ES-I3 (cell line): ENCODE measurements at regions not wholly inside any gene's neighbourhood (a gene's known extent, or its start where the extent isn't known, plus 50 kb on each side); places are given as distances from the start of the nearest gene placed in this dataset.
"Not testable (repeated sequence)": the region's sequence is repeated elsewhere in the genome, so short reads cannot be mapped to it uniquely, and the experiment has no call there.

ENCODE experiments used
- H3K36me3 ChIP-seq: 2 replicates; pipeline ENCODE4 v1.6.1; 2013; ENCODE audit warnings: mild to moderate bottlenecking, low read length, control low read depth, moderate library complexity; ENCODE audit not compliant: insufficient read depth
- H3K4me1 ChIP-seq: 2 replicates; pipeline ENCODE4 v1.6.1; 2013; ENCODE audit warnings: mild to moderate bottlenecking, control low read depth, low read length; ENCODE audit not compliant: insufficient read depth
- H3K9ac ChIP-seq: 2 replicates; pipeline ENCODE4 v1.6.1; 2013; ENCODE audit warnings: low read depth, mild to moderate bottlenecking, low read length, moderate library complexity
- H3K9me3 ChIP-seq: 2 replicates; pipeline ENCODE4 v1.6.1; 2013; ENCODE audit warnings: mild to moderate bottlenecking, low read length, moderate library complexity; ENCODE audit not compliant: control insufficient read depth, insufficient read depth

DNA sequence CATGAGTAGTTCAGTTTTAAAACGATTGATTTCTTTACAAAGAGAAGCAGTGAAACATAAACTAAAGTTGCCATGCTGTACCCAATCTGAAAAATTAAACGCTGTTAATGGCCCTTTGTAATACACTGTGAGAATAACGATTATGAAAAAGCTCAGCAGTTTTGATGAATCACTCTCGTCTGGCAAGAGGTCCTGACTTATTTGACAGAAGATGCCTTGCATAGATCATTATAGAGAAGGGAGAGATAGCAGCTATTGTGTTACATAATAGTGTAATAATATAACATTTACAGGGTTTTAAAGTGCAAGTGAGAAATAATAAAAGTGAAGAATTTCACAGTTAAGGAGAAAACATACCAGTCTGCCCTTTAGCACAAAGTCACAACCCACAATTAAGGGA is 361.5 kb upstream of the CDH10 start:
- H3K9me3 ChIP-seq, result no peaks in the 10 kb centered on the region
- no peak overlapping the region for H3K9ac ChIP-seq
- H3K4me1 ChIP-seq, result no peaks in the 10 kb centered on the region
- H3K36me3 ChIP-seq, result no peaks in the 10 kb centered on the region

DNA sequence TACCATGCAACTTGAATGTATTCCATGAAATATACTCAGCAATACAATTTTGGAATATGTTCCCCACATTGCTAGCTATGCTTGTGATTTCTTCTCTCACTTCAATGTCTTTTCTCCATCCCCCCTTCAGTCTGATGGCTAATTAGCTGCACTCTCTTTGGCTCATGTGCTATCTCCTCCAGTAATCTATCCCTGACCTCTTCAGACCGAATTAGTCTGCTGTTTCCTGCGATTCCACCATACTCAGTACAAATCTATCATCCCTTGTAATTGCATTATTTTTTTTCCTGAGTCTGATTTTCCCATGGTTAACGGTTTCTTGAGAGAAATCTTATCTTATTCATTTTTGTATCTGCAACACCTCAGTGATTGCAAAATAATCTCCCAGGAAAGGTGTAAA is 360.7 kb upstream of the CDH10 start:
- no peak overlapping the region for H3K9ac ChIP-seq
- no peaks in the 10 kb centered on the region for H3K4me1 ChIP-seq
- H3K9me3 ChIP-seq, result no peaks in the 10 kb centered on the region
- H3K36me3 ChIP-seq, result no peaks in the 10 kb centered on the region

DNA sequence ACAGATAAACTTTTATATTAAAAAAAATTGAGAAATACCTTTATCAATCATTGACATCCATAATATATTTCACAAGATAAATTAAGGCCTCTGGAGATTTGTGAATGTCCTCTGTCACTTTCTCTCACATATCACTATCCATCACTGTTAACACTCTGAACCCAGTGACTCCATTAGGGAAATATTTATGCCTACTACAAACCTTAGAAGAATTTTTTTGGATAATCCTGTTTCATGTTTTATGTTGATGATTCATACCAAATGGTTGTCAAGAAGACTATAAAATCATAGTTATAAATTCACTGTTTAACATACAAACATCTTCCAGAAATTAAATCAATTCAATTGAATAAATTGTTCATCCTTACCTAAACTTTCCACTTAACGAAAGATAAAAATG is 357.6 kb upstream of the CDH10 start:
- no peaks in the 10 kb centered on the region for H3K36me3 ChIP-seq
- no peak overlapping the region for H3K9ac ChIP-seq
- H3K4me1 ChIP-seq, result no peaks in the 10 kb centered on the region
- H3K9me3 ChIP-seq, result no peaks in the 10 kb centered on the region

DNA sequence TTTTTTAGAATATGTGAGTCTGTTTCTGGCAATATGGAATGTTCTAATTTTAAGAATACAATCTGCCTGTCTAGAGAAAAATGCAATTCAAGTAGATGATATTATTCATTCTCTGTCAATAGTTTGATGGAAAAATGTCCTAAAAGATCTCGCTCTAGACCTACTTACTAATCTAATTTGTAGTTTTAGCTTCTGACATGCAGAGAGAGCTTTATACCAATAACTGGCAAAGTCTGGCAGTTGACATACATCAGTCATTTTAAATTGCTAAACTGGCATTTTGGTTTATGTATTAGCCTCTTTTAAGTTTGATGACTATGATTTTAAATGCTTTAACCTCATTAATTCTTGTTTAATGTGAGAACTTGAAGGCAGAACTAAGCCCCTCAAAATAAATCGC is 355.0 kb upstream of the CDH10 start:
- no peak overlapping the region for H3K9ac ChIP-seq
- no peaks in the 10 kb centered on the region for H3K9me3 ChIP-seq
- H3K4me1 ChIP-seq, result no peaks in the 10 kb centered on the region
- no peaks in the 10 kb centered on the region for H3K36me3 ChIP-seq

DNA sequence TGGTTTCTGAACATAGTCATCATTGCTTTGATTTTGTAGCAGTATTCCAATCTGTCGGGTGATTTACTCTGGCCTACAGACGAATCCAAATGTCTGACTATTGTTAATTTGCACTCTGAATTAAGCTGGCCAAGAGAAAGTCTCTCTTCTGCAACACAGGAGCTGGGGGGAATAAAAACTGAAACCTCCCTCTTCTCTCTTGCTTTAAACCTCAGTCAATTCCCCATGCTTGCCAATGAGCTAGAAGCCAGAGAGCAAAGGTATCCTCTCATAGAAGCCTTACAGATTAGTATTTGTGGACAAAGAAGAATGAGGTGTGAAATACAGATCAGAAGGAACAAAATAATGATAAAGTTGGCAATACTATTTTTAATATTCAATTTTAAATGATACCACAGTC is 353.9 kb upstream of the CDH10 start:
- no peak overlapping the region for H3K9ac ChIP-seq
- no peaks in the 10 kb centered on the region for H3K9me3 ChIP-seq
- H3K36me3 ChIP-seq, result no peaks in the 10 kb centered on the region
- no peaks in the 10 kb centered on the region for H3K4me1 ChIP-seq

DNA sequence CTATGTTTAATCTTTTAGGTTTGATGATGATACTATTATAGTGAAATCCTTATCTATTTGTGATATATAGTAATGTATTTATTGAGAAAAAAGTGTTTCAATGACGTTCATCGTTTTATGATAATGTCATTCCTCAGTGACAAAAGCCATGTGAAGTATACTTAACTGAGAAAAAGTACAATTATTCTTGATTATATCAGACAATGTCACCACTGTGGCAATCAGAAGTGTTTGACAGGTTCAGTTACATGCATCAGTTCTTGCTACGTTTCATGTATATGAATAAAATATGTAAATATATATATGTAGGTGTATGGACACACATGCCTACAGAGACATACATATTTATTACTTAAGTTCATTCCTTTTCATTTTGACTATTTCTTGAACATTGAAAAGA is 341.5 kb upstream of the CDH10 start:
- H3K4me1 ChIP-seq, result no peaks in the 10 kb centered on the region
- H3K9ac ChIP-seq, result no peak overlapping the region
- no peaks in the 10 kb centered on the region for H3K9me3 ChIP-seq
- no peaks in the 10 kb centered on the region for H3K36me3 ChIP-seq

DNA sequence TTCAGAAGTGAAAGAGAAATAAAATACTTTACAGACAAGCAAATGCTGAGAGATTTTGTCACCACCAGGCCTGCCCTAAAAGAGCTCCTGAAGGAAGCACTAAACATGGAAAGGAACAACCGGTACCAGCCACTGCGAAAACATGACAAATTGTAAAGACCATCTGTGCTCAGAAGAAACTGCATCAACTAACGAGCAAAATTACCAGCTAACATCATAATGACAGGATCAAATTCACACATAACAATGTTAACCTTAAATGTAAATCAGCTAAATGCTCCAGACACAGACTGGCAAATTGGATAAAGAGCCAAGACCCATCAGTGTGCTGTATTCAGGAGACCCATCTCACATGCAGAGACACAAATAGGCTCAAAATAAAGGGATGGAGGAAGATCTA is 333.8 kb upstream of the CDH10 start:
- H3K4me1 ChIP-seq, H3K9me3 ChIP-seq, H3K9ac ChIP-seq, H3K36me3 ChIP-seq: not testable (repeated sequence)

DNA sequence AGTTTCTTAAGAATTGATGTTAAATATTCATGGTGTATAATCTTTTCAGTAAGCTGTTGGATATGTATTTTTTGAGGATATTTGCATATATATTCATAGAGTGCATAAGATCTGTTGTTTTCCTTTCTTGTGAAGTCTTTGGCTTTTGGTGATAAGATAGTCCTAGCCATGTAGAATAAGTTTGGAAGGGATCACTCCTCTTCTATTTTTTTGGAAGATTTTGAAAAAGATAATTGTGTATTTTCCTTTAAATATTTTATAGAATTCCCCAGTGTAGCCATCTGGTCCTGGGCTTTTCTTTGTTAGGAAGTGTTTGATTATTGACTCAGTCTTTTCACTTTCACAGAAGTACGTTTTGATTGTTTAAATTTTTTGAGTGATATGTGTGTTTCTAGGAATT is 318.8 kb upstream of the CDH10 start:
- H3K9me3 ChIP-seq, result no peaks in the 10 kb centered on the region
- no peaks in the 10 kb centered on the region for H3K36me3 ChIP-seq
- no peaks in the 10 kb centered on the region for H3K4me1 ChIP-seq
- H3K9ac ChIP-seq, result no peak overlapping the region

DNA sequence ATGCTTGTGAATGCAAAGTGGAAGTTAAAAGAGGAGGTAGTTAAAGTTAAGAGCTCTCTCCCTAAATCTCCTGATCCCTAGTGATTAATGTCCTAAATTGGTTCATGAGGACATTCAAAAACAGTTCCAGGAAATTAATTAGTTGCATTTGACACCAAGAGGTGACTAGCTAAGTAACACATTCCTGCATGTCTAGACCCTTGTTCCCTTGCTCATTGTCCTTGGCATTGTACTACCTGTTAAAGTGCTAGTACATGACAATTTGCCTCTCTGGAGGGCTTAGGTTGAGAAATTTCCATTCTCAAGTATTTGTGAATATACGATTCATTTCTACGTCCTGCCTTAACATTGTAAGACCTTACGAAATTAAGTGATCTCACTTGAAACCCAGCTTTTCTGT is 278.6 kb upstream of the CDH10 start:
- no peaks in the 10 kb centered on the region for H3K36me3 ChIP-seq
- no peaks in the 10 kb centered on the region; the same call in 1 of the 2 replicates for H3K4me1 ChIP-seq
- H3K9me3 ChIP-seq, result no peaks in the 10 kb centered on the region
- H3K9ac ChIP-seq, result no peak overlapping the region

DNA sequence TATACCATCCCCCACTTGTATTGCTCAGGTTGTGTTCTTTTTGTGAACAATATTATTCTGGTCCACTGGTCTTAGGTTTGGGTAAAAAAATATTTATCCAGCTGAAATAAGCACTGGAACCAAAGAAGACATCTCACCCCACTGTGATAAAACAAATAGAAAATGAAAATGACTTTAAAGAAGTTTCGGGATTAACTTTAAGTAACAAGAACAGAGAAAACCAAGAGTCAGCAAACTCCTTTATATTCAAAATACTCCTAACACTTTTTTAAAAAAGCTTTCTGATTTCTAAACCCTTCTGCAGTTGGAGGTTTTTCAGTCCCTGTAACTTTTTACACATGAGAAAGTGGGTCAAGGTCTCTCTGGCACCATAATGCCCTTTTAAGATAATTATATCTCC is 273.9 kb upstream of the CDH10 start:
- no peaks in the 10 kb centered on the region for H3K36me3 ChIP-seq
- H3K9ac ChIP-seq, result no peak overlapping the region
- H3K9me3 ChIP-seq, result no peaks in the 10 kb centered on the region
- H3K4me1 ChIP-seq, result no peaks in the 10 kb centered on the region; the same call in 1 of the 2 replicates

DNA sequence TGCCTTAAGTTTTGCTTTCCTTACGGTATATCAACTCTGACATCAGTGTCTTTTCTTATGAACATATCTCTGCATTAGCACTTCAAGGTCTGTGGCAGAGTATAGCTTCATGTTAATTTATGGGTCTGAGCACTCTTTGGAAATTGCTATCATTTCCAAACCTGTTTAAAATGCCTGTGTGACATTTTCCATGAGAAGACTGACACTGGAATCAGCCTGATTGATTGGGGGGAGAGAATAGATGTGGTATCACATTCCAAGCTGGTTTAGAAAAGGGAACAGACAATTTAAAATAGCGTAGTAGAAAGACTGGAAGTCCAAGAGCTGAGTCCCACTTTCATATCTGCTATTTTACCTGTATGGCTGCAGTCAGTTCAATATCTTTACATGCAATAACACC is 272.1 kb upstream of the CDH10 start:
- no peaks in the 10 kb centered on the region for H3K36me3 ChIP-seq
- H3K9ac ChIP-seq, result no peak overlapping the region
- no peaks in the 10 kb centered on the region; the same call in 1 of the 2 replicates for H3K4me1 ChIP-seq
- no peaks in the 10 kb centered on the region for H3K9me3 ChIP-seq

DNA sequence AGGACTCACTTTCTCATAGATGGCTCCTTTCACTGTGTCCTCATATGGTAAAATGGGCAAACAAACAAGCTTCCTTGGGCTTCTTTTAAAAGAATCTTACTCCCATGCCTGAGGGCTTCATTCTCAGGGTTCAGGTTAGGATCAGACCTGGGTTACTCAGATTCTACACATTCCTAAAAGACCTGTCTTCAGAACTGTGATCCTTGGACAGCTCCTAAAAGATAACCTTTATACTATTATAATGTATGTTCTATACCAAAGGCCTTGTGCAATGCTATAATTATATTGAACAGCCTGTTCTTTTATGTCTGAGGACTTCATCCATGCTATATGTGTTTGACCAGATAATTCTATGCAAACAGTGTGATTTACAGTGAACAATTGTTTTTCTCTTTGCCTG is 264.4 kb upstream of the CDH10 start:
- no peaks in the 10 kb centered on the region for H3K9me3 ChIP-seq
- no peak overlapping the region for H3K9ac ChIP-seq
- H3K36me3 ChIP-seq, result no peaks in the 10 kb centered on the region
- H3K4me1 ChIP-seq, result no peaks in the 10 kb centered on the region

DNA sequence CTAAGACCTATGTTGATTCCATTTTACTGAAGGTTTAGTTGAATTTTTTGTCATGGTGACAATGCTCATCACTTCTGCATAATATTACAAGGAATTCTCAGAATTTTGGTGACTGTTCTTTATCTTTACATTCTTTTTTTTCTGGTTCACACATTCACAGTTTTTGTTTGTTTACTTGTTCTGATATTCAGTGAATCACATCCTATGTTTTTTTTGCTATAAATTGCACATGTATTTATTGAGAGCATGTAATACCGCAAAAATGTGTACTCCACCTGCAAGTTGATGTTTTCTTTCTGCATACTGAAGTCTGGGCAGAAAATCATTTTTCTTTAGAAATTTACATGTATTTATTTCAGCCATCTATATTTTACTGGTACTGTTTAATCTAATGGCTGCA is 261.9 kb upstream of the CDH10 start:
- Histone ChIP-seq H3K9me3 (no peaks in the 10 kb centered on the region), H3K4me1 (no peaks in the 10 kb centered on the region), H3K9ac (no peak overlapping the region), H3K36me3 (no peaks in the 10 kb centered on the region)

DNA sequence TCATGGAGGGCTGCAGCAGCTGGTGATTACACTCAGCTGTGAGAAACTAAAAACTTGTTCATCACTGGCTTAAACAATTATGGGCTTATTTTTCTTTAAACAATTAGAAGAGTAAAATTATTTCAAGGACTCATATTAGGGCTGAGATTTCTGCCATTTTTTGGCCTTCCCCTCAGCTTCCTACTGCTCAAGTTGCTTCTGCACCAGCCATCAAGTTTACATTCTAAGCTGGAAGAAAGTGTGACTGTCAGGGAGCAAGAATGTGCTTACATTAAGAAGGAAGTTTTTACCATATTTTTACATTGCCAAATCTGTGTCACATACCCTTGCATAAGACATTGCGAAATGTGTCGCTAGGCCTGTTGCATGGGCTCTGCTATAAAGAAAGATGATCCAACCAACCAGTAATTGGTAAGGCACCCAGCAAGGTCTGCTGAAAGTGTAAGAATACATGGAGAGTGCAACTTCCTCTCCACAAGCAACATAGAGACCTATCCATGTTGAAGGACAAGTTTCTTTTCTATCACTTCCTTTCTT is 260.3 kb upstream of the CDH10 start:
- no peaks in the 10 kb centered on the region for H3K36me3 ChIP-seq
- no peak overlapping the region for H3K9ac ChIP-seq
- H3K4me1 ChIP-seq, result no peaks in the 10 kb centered on the region
- no peaks in the 10 kb centered on the region for H3K9me3 ChIP-seq

DNA sequence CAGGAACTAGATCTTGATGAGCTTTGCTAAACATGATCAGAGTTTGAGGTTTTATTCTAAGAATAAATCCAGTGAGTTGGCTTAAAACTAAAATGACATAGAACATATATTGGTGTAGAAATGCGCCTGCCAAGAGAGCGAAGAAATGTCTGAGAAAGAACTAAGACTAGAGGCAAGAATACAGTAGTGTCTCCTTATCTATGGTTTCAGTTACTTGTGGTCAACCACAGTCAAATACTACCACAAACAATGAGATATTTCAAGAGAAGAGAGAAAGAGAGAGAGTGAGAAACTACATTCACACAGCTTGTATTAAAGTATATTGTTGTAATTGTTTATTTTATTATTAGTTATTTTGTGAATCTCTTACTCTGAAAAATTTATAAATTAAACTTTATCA is 254.4 kb upstream of the CDH10 start:
- Histone ChIP-seq H3K36me3 (no peaks in the 10 kb centered on the region), H3K9ac (no peak overlapping the region), H3K4me1 (no peaks in the 10 kb centered on the region), H3K9me3 (no peaks in the 10 kb centered on the region)

DNA sequence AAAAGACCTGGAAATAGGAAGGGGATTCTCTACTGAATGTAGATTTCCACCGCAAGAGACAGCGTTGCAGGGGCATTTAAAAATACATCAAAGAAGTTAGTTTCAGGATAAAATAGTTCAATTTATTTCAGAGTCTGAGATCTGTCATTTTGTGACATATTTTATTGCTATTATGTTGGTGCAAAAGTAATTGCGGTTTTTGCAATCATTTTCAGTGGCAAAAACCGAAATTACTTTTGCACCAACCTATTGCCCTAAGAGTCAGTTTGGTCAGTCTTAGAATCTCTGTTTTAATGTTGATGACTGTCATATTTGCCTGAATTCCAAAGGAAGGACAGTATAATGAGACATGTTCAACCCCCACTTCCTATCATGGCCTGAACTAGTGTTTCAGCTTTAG is 219.5 kb upstream of the CDH10 start:
- Histone ChIP-seq H3K4me1 (0 out of 2 replicates have a peak, but pooled peaks cover under 1% of the 10 kb centered on the region), H3K9me3 (no peaks in the 10 kb centered on the region), H3K9ac (no peak overlapping the region), H3K36me3 (no peaks in the 10 kb centered on the region)
